Lower leg skin (tissue), 4 donors: ENCODE measurements at regions not wholly inside any gene's neighbourhood (a gene's known extent, or its start where the extent isn't known, plus 50 kb on each side); places are given as distances from the start of the nearest gene placed in this dataset.

Source experiments
- DNase-seq, 2 donors: peaks; one replicate each; pipeline ENCODE4 v3.0.0-alpha.2; 2019; ENCODE audit warnings: low spot score in 2 of 2
- H3K4me3 ChIP-seq: fragments of 200-600 bp; sonication (generic); 2 replicates; pipeline ENCODE4 v1.5.1; 2017; ENCODE audit warnings: mild to moderate bottlenecking, low read depth; ENCODE audit not compliant: poor library complexity, severe bottlenecking
- CTCF ChIP-seq, 3 donors: fragments of 450-650 bp; IDR thresholded peaks; one replicate each; pipeline ENCODE4 v1.5.1; 2016; ENCODE audit warnings: antibody characterized with exemption in 3 of 3, mild to moderate bottlenecking in 3 of 3, moderate library complexity in 2 of 3
- POLR2A ChIP-seq, 2 donors: fragments of 450-650 bp; IDR thresholded peaks; one replicate each; pipeline ENCODE4 v1.6.1; 2016 to 2017; ENCODE audit warnings: antibody characterized with exemption in 2 of 2, mild to moderate bottlenecking in 1 of 2, moderate library complexity in 1 of 2
- WGBS, 2 donors: methylation state at CpG; one replicate each; pipeline ENCODE4 v1.1.5; 2018; 5-methylcytosine and 5-hydroxymethylcytosine counted together
- intact Hi-C: fragments of 100-400 bp; cut with DNase I; formaldehyde crosslinking; loops from one replicate; pipeline ENCODE4 v1.15.0; 2023; ENCODE audit warnings: low total_unique reads

DNA sequence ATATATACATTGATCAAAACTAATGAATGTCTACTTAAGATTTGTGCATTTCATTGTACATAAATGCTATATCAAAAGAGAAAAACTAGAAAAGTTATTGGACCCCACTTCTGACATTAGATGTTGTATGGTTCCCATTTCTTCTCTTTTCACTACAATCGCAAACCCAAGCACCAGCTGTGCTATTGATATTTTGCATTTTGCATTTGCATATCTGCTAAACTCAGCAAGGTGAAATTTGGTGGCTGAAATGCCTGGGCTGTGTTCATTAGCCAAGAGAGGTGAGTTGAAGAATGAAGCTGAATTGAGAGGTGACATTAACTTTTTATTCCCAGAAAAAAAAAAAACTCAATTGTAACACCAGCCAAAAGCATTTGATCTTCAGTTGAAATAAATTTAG, 232.1 kb upstream of the TENT5A start:
- TF ChIP-seq POLR2A (IDR thresholded peaks at IDR 0.05) (no peak), CTCF (IDR thresholded peaks at IDR 0.05) (no peak)
- intact Hi-C loops, result no loop called here
- no peak overlapping the region for H3K4me3 ChIP-seq
- 98 to 100% methylated on average over 1 of the region's 1 CpG for WGBS, 2 donors
- DNase-seq, result no peak

DNA sequence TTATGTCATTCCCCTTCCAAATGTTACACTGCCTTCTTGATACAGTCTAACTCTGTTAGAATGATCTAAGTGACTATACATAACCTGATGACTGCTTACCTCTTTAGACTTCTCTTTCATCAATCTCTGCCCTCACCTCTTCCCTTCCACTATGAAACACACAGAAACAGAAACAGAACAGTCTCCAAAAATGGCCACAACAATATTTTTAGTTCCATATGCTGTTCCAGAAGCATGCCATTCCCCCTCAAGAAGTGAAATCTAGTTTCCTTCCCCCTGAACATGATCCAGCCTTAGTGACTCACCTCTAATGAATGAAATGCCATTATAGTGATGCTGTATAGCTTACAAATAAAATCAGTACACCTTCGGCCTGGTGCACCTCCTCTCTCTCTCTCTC, 229.3 kb upstream of the TENT5A start:
- intact Hi-C loops, result no loop called here
- 43 to 48% methylated on average over 1 of the region's 1 CpG for whole genome bisulfite sequencing, 2 donors
- TF ChIP-seq POLR2A (IDR thresholded peaks at IDR 0.05), result no peak
- TF ChIP-seq CTCF (IDR thresholded peaks at IDR 0.05), result no peak
- DNase-seq, result no peak
- H3K4me3 ChIP-seq, result no peak overlapping the region

- no peak for DNase-seq
- no peak overlapping the region for H3K4me3 ChIP-seq
- 89 to 94% methylated on average over 1 of the region's 1 CpG for WGBS, 2 donors
- TF ChIP-seq POLR2A (IDR thresholded peaks at IDR 0.05) (no peak), CTCF (IDR thresholded peaks at IDR 0.05) (no peak)
- intact Hi-C loops, result no loop called here
Observed at GRCh38 chr6:81979767-81980166, 227.3 kb upstream of the TENT5A start.

GRCh38 chr6:81979329-81979728, 226.8 kb upstream of the TENT5A start:
- no peak for TF ChIP-seq CTCF (IDR thresholded peaks at IDR 0.05)
- no peak for TF ChIP-seq POLR2A (IDR thresholded peaks at IDR 0.05)
- intact Hi-C loops, result no loop called here
- H3K4me3 ChIP-seq, result no peak overlapping the region
- no peak for DNase-seq

GRCh38 chr6:81978230-81978629, 225.7 kb upstream of the TENT5A start:
- WGBS, 2 donors, result 72 to 84% methylated on average over 3 of the region's 3 CpGs
- no peak overlapping the region for H3K4me3 ChIP-seq
- TF ChIP-seq POLR2A (IDR thresholded peaks at IDR 0.05) (no peak), CTCF (IDR thresholded peaks at IDR 0.05) (no peak)
- intact Hi-C loops, result no loop called here
- DNase-seq, result no peak

DNA sequence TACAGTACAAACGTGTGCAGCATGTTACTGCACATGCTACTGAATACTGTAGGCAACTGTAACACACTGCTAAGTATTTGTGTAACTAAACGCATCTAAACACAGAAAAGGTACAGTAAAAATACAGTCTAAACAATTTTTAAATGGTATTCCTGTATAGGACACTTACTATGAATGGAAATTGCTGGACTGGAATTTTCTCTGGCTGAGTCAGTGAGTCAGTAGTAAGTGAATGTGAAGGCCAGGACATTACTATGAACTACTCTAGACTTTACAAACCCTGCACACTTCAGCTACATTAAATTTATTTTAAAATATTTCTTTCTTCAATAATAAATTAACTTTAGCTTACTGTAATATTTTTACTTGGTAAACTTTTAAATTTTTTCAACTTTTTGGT, 225.0 kb upstream of the TENT5A start:
- DNase-seq, result no peak
- TF ChIP-seq CTCF (IDR thresholded peaks at IDR 0.05) (no peak), POLR2A (IDR thresholded peaks at IDR 0.05) (no peak)
- WGBS, 2 donors, result 87 to 88% methylated on average over 2 of the region's 2 CpGs
- intact Hi-C loops, result no loop called here
- H3K4me3 ChIP-seq, result no peak overlapping the region
